Pancreas (tissue), 10 donors: ENCODE measurements at regions not wholly inside any gene's neighbourhood (a gene's known extent, or its start where the extent isn't known, plus 50 kb on each side); places are given as distances from the start of the nearest gene placed in this dataset.
A peak's percentile ranks its signal among the peaks of the same experiment; 100 is the strongest.

Experiments
- ATAC-seq, 4 donors: fragments of 200-7000 bp; cut with Tn5 transposase; one replicate each; pipeline versions ENCODE4 v1.8.0 to v1.9.1; 2020; ENCODE audit warnings: mild to moderate bottlenecking in 4 of 4, moderate library complexity in 4 of 4
- DNase-seq, 6 donors: peaks; one replicate each; pipeline ENCODE4 v3.0.0-alpha.2; 2020
- FAIRE-seq: peaks from 2 replicates; lab custom pipeline; 2012; peaks lifted over from hg19 to GRCh38; lab: Jason Lieb, UNC
- H3K27ac ChIP-seq, 4 donors: fragments of 200-600 bp; sonication (generic); 1 replicate in 3 of 4; 2 replicates in 1 of 4; pipeline versions ENCODE4 v1.5.0 to v1.8.0; 2020
- H3K27me3 ChIP-seq, 4 donors: fragments of 200-600 bp; one replicate each; pipeline ENCODE4 v1.8.0; 2021
- H3K36me3 ChIP-seq, 3 donors: fragments of 200-600 bp; sonication (generic) in 1 of 3; one replicate each; pipeline versions ENCODE4 v1.5.0 to v1.8.0; 2020 to 2021
- H3K4me1 ChIP-seq, 3 donors: fragments of 200-600 bp; one replicate each; pipeline ENCODE4 v1.8.0; 2021
- H3K4me3 ChIP-seq, 4 donors: fragments of 200-600 bp; sonication (generic) in 2 of 4; one replicate each; pipeline versions ENCODE4 v1.5.0 to v1.8.0; 2020 to 2021
- H3K9me3 ChIP-seq, 4 donors: fragments of 200-600 bp; one replicate each; pipeline ENCODE4 v1.8.0; 2021
- CTCF ChIP-seq, 4 donors: fragments of 200-600 bp; sonication (generic) in 3 of 4; IDR thresholded peaks; one replicate each; pipeline versions ENCODE4 v1.5.0 to v1.8.0; 2021; ENCODE audit warnings: antibody characterized with exemption in 4 of 4
- WGBS, 2 donors: extraction: QIAGEN DNeasy Blood & Tissue Kit; methylation state at CpG; one replicate each; pipeline ENCODE4 v1.1.7; 2013; 5-methylcytosine and 5-hydroxymethylcytosine counted together
- intact Hi-C, 3 donors: fragments of 100-400 bp; cut with DNase I; formaldehyde crosslinking; loops; one replicate each; pipeline versions ENCODE4 v1.11.1 to v1.14.2; 2022
- donor health status: healthy with polysubstance abuse.
- donor health status: DM: no; HTN: no; CAD: no; lungs with moderate emphysema.
- donor health status: DM: no; HTN: no; CAD: no.
- donor health status: control.
- donor health status: control.
- donor health status: Bipolar disorder and iron deficiency.
- donor health status: DM: yes; HTN: yes; CAD: no.
- donor health status: DM: no; HTN: no; CAD: no.
- donor health status: DM: no; HTN: no; CAD: no.
- donor health status: DM: yes; HTN: yes; CAD: no.

- DNase-seq (no peak), ATAC-seq (no peak), FAIRE-seq (no peak)
- H3K27me3 ChIP-seq: no peaks in the 10 kb centered on the region
- intact Hi-C loops: no loop called here
- no peaks in the 10 kb centered on the region for H3K36me3 ChIP-seq
- no peaks in the 10 kb centered on the region for H3K9me3 ChIP-seq
- H3K4me1 ChIP-seq: peaks cover 0 to 5% (median 0%) of the 10 kb centered on the region in 3 donors
- TF ChIP-seq CTCF (IDR thresholded peaks at IDR 0.05): no peak
- no peak overlapping the region for H3K4me3 ChIP-seq
- 93 to 97% methylated on average over 2 of the region's 2 CpGs for WGBS, 2 donors
- H3K27ac ChIP-seq: no peak overlapping the region
Measured at GRCh38 chr1:239543873-239544272, 157.5 kb downstream of the CHRM3 start.

- Histone ChIP-seq H3K36me3 (no peaks in the 10 kb centered on the region), H3K4me1 (peaks cover 0 to 5% (median 0%) of the 10 kb centered on the region in 3 donors), H3K27ac (no peak overlapping the region), H3K27me3 (no peaks in the 10 kb centered on the region), H3K4me3 (no peak overlapping the region), H3K9me3 (no peaks in the 10 kb centered on the region)
- 91 to 94% methylated on average over 3 of the region's 3 CpGs for WGBS, 2 donors
- DNase-seq: no peak
- TF ChIP-seq CTCF (IDR thresholded peaks at IDR 0.05): no peak
- intact Hi-C loops: no loop called here
- ATAC-seq: no peak
- FAIRE-seq: no peak
Measured at GRCh38 chr1:239545466-239545865, 159.1 kb downstream of the CHRM3 start.

- no peak for TF ChIP-seq CTCF (IDR thresholded peaks at IDR 0.05)
- 39 to 46% methylated on average over 2 of the region's 2 CpGs for WGBS, 2 donors
- peaks cover 0 to 5% (median 0%) of the 10 kb centered on the region in 3 donors for H3K4me1 ChIP-seq
- FAIRE-seq: no peak
- peak; percentile 21 to 65 (median 56) for ATAC-seq
- intact Hi-C loops: no loop called here
- H3K27me3 ChIP-seq: no peaks in the 10 kb centered on the region
- no peaks in the 10 kb centered on the region for H3K36me3 ChIP-seq
- no peaks in the 10 kb centered on the region for H3K9me3 ChIP-seq
- no peak overlapping the region for H3K27ac ChIP-seq
- DNase-seq: no peak
- no peak overlapping the region for H3K4me3 ChIP-seq
Measured at GRCh38 chr1:239547987-239548386, 161.6 kb downstream of the CHRM3 start.

- Histone ChIP-seq H3K27ac (no peak overlapping the region), H3K36me3 (no peaks in the 10 kb centered on the region), H3K9me3 (no peaks in the 10 kb centered on the region), H3K4me3 (no peak overlapping the region), H3K27me3 (no peaks in the 10 kb centered on the region), H3K4me1 (peaks cover 0 to 5% (median 0%) of the 10 kb centered on the region in 3 donors)
- FAIRE-seq (no peak), ATAC-seq (peak in 1 of 4 donors; percentile 40), DNase-seq (no peak)
- WGBS, 2 donors: 93 to 99% methylated on average over 2 of the region's 2 CpGs
- intact Hi-C loops: no loop called here
- no peak for TF ChIP-seq CTCF (IDR thresholded peaks at IDR 0.05)
Measured at GRCh38 chr1:239550178-239550577, 163.8 kb downstream of the CHRM3 start.

GRCh38 chr1:239555350-239555749, 169.0 kb downstream of the CHRM3 start:
- H3K27me3 ChIP-seq: no peaks in the 10 kb centered on the region

More at GRCh38 chr1:239555350-239555749, 169.0 kb downstream of the CHRM3 start:
- H3K4me3 ChIP-seq: no peak overlapping the region
- intact Hi-C loops: no loop called here
- H3K27ac ChIP-seq: no peak overlapping the region
- DNase-seq (no peak), FAIRE-seq (no peak), ATAC-seq (peak in 2 of 4 donors; percentile 18 to 32)
- H3K36me3 ChIP-seq: no peaks in the 10 kb centered on the region
- 90 to 93% methylated on average over 4 of the region's 4 CpGs for WGBS, 2 donors
- no peaks in the 10 kb centered on the region for H3K9me3 ChIP-seq
- no peak for TF ChIP-seq CTCF (IDR thresholded peaks at IDR 0.05)
- peaks cover 0 to 9% (median 8%) of the 10 kb centered on the region in 3 donors for H3K4me1 ChIP-seq
